HFF-Myc (cell line): ENCODE measurements at regions not wholly inside any gene's neighbourhood (a gene's known extent, or its start where the extent isn't known, plus 50 kb on each side); places are given as distances from the start of the nearest gene placed in this dataset.

Experiments
- DNase-seq: peaks from one replicate; pipeline ENCODE4 v3.0.0-alpha.2; 2011; ENCODE audit warnings: low read depth; ENCODE audit errors: extremely low read depth
- H3K4me3 ChIP-seq: replicated peaks from 2 replicates; pipeline ENCODE4 v1.5.1; 2011; ENCODE audit warnings: low read depth, mild to moderate bottlenecking, control low read depth, low read length
- CTCF ChIP-seq: IDR thresholded peaks from 2 replicates; pipeline ENCODE4 v1.5.1; 2012; ENCODE audit warnings: mild to moderate bottlenecking, low read depth, low read length, control low read depth; ENCODE audit errors: missing control alignments

- TF ChIP-seq CTCF = no peak
- H3K4me3 ChIP-seq = no peak overlapping the region
- no peak for DNase-seq
Measured at GRCh38 chr5:89728750-89729149, 680.8 kb downstream of the CETN3 start.

GRCh38 chr5:89728134-89728533 lies 681.4 kb downstream of the CETN3 start:
- no peak overlapping the region for H3K4me3 ChIP-seq
- DNase-seq = no peak
- TF ChIP-seq CTCF = no peak

GRCh38 chr5:89724379-89725095 lies 685.0 kb downstream of the CETN3 start:
- no peak overlapping the region for H3K4me3 ChIP-seq
- no peak for DNase-seq
- TF ChIP-seq CTCF = no peak

- TF ChIP-seq CTCF = no peak
- H3K4me3 ChIP-seq = no peak overlapping the region
- no peak for DNase-seq
Measured at GRCh38 chr5:89723907-89724306, 685.6 kb downstream of the CETN3 start.

GRCh38 chr5:89722538-89722937 lies 687.0 kb downstream of the CETN3 start:
- no peak for TF ChIP-seq CTCF
- no peak for DNase-seq

GRCh38 chr5:89721931-89722330 lies 687.6 kb downstream of the CETN3 start:
- DNase-seq = no peak
- H3K4me3 ChIP-seq = no peak overlapping the region
- TF ChIP-seq CTCF = no peak

More at GRCh38 chr5:89722538-89722937, 687.0 kb downstream of the CETN3 start:
- H3K4me3 ChIP-seq = no peak overlapping the region

GRCh38 chr5:89721353-89721752 lies 688.2 kb downstream of the CETN3 start:
- TF ChIP-seq CTCF = no peak
- no peak for DNase-seq

More at GRCh38 chr5:89721353-89721752, 688.2 kb downstream of the CETN3 start:
- no peak overlapping the region for H3K4me3 ChIP-seq
